Lower lobe of right lung (tissue), 2 donors: ENCODE measurements at regions not wholly inside any gene's neighbourhood (a gene's known extent, or its start where the extent isn't known, plus 50 kb on each side); places are given as distances from the start of the nearest gene placed in this dataset.

Experiments
- ATAC-seq, 2 donors: fragments of 200-7000 bp; cut with Tn5 transposase; one replicate each; pipeline ENCODE4 v1.9.1; 2020 to 2022; ENCODE audit warnings: mild to moderate bottlenecking in 2 of 2, moderate library complexity in 2 of 2
- DNase-seq: peaks from one replicate; pipeline ENCODE4 v3.0.0-alpha.2; 2020
- H3K27ac ChIP-seq: fragments of 200-600 bp; one replicate; pipeline ENCODE4 v1.8.0; 2022
- H3K27me3 ChIP-seq: fragments of 200-600 bp; one replicate; pipeline ENCODE4 v1.8.0; 2022; ENCODE audit warnings: low read depth
- H3K36me3 ChIP-seq: fragments of 200-600 bp; one replicate; pipeline ENCODE4 v1.8.0; 2022; ENCODE audit warnings: mild to moderate bottlenecking
- H3K4me1 ChIP-seq: fragments of 200-600 bp; one replicate; pipeline ENCODE4 v1.8.0; 2022
- H3K4me3 ChIP-seq: fragments of 200-600 bp; one replicate; pipeline ENCODE4 v1.8.0; 2022; ENCODE audit warnings: mild to moderate bottlenecking
- H3K9me3 ChIP-seq: fragments of 200-600 bp; one replicate; pipeline ENCODE4 v1.8.0; 2022
- CTCF ChIP-seq: fragments of 200-600 bp; IDR thresholded peaks from one replicate; pipeline ENCODE4 v1.8.0; 2022; ENCODE audit warnings: antibody characterized with exemption, mild to moderate bottlenecking
- intact Hi-C: fragments of 100-400 bp; cut with DNase I; formaldehyde crosslinking; loops from one replicate; pipeline ENCODE4 v1.11.0; 2022
- donor health status: DM: no; HTN: yes; CAD: no; lungs with severe emphysema.

- no peak for ATAC-seq
- intact Hi-C loops: no loop called here
These were observed 890.0 kb downstream of the UQCRFS1 start for GRCh38 chr19:28322945-28323344.

GRCh38 chr19:28322491-28322890 lies 890.5 kb downstream of the UQCRFS1 start:
- intact Hi-C loops: no loop called here
- Histone ChIP-seq H3K4me1 (no peaks in the 10 kb centered on the region), H3K9me3 (no peaks in the 10 kb centered on the region), H3K27me3 (no peaks in the 10 kb centered on the region), H3K27ac (no peak overlapping the region), H3K36me3 (no peaks in the 10 kb centered on the region), H3K4me3 (no peak overlapping the region)
- no peak for ATAC-seq
- no peak for DNase-seq
- TF ChIP-seq CTCF: no peak

More at GRCh38 chr19:28322945-28323344, 890.0 kb downstream of the UQCRFS1 start:
- H3K4me3 ChIP-seq: no peak overlapping the region
- H3K36me3 ChIP-seq: no peaks in the 10 kb centered on the region
- no peak for TF ChIP-seq CTCF
- no peak for DNase-seq
- H3K9me3 ChIP-seq: no peaks in the 10 kb centered on the region
- no peaks in the 10 kb centered on the region for H3K27me3 ChIP-seq
- H3K27ac ChIP-seq: no peak overlapping the region
- H3K4me1 ChIP-seq: no peaks in the 10 kb centered on the region

GRCh38 chr19:28319918-28320317 lies 893.0 kb downstream of the UQCRFS1 start:
- TF ChIP-seq CTCF: no peak
- Histone ChIP-seq H3K36me3 (no peaks in the 10 kb centered on the region), H3K27me3 (no peaks in the 10 kb centered on the region), H3K27ac (no peak overlapping the region), H3K4me1 (no peaks in the 10 kb centered on the region), H3K9me3 (no peaks in the 10 kb centered on the region), H3K4me3 (no peak overlapping the region)
- intact Hi-C loops: no loop called here
- ATAC-seq: no peak
- DNase-seq: no peak

GRCh38 chr19:28319227-28319626 lies 893.7 kb downstream of the UQCRFS1 start:
- no peak overlapping the region for H3K27ac ChIP-seq
- intact Hi-C loops: no loop called here
- ATAC-seq (no peak), DNase-seq (no peak)
- H3K4me1 ChIP-seq: no peaks in the 10 kb centered on the region
- no peaks in the 10 kb centered on the region for H3K9me3 ChIP-seq
- no peaks in the 10 kb centered on the region for H3K36me3 ChIP-seq
- no peak overlapping the region for H3K4me3 ChIP-seq
- H3K27me3 ChIP-seq: no peaks in the 10 kb centered on the region
- TF ChIP-seq CTCF: no peak

- no peak for ATAC-seq
These were observed 894.3 kb downstream of the UQCRFS1 start for GRCh38 chr19:28318469-28319179.

More at GRCh38 chr19:28318469-28319179, 894.3 kb downstream of the UQCRFS1 start:
- no peaks in the 10 kb centered on the region for H3K4me1 ChIP-seq
- no peaks in the 10 kb centered on the region for H3K9me3 ChIP-seq
- intact Hi-C loops: no loop called here
- TF ChIP-seq CTCF: no peak
- no peaks in the 10 kb centered on the region for H3K36me3 ChIP-seq
- H3K27ac ChIP-seq: no peak overlapping the region
- H3K27me3 ChIP-seq: no peaks in the 10 kb centered on the region
- no peak overlapping the region for H3K4me3 ChIP-seq
- DNase-seq: no peak
